ENCODE measurements at regions not wholly inside any gene's neighbourhood (a gene's known extent, or its start where the extent isn't known, plus 50 kb on each side); places are given as distances from the start of the nearest gene placed in this dataset.

GRCh38 chr2:160695402-160696086, 201.9 kb upstream of the RBMS1 start:
- no peak for DNase-seq (ENCODE audit: low spot score in 2 of 2, unreplicated experiment in 2 of 2)
- Mint-ChIP-seq H3K27me3 (ENCODE audit: low read depth) (no peaks in the 10 kb centered on the region), H3K36me3 (no peaks in the 10 kb centered on the region), H3K4me3 (no peak overlapping the region), H3K4me1 (peaks cover 21% of the 10 kb centered on the region), H3K9me3 (peaks cover 14% of the 10 kb centered on the region), H3K27ac (no peak overlapping the region)
- TF ChIP-seq CTCF (IDR thresholded peaks at IDR 0.05; ENCODE audit: unreplicated experiment), result no peak

GRCh38 chr2:160696087-160696452, 202.5 kb upstream of the RBMS1 start:
- H3K4me3 Mint-ChIP-seq, result no peak overlapping the region
- no peak for TF ChIP-seq CTCF (IDR thresholded peaks at IDR 0.05; ENCODE audit: unreplicated experiment)
- H3K9me3 Mint-ChIP-seq, result peaks cover 10% of the 10 kb centered on the region
- no peaks in the 10 kb centered on the region for H3K27me3 Mint-ChIP-seq (ENCODE audit: low read depth)
- H3K4me1 Mint-ChIP-seq, result peaks cover 25% of the 10 kb centered on the region
- H3K27ac Mint-ChIP-seq, result no peak overlapping the region
- DNase-seq (ENCODE audit: low spot score in 2 of 2, unreplicated experiment in 2 of 2), result no peak
- H3K36me3 Mint-ChIP-seq, result no peaks in the 10 kb centered on the region

- Mint-ChIP-seq H3K27ac (no peak overlapping the region), H3K4me3 (no peak overlapping the region), H3K9me3 (no peaks in the 10 kb centered on the region), H3K27me3 (ENCODE audit: low read depth) (no peaks in the 10 kb centered on the region), H3K36me3 (no peaks in the 10 kb centered on the region), H3K4me1 (peaks cover 32% of the 10 kb centered on the region)
- no peak for TF ChIP-seq CTCF (IDR thresholded peaks at IDR 0.05; ENCODE audit: unreplicated experiment)
- no peak for DNase-seq (ENCODE audit: low spot score in 2 of 2, unreplicated experiment in 2 of 2)
Measured at GRCh38 chr2:160697817-160698216, 204.2 kb upstream of the RBMS1 start.

- Mint-ChIP-seq H3K27me3 (ENCODE audit: low read depth) (no peaks in the 10 kb centered on the region), H3K4me3 (no peak overlapping the region), H3K27ac (peak overlapping the region; percentile 32), H3K36me3 (no peaks in the 10 kb centered on the region), H3K9me3 (no peaks in the 10 kb centered on the region), H3K4me1 (peaks cover 49% of the 10 kb centered on the region)
- no peak for TF ChIP-seq CTCF (IDR thresholded peaks at IDR 0.05; ENCODE audit: unreplicated experiment)
- no peak for DNase-seq (ENCODE audit: low spot score in 2 of 2, unreplicated experiment in 2 of 2)
Measured at GRCh38 chr2:160700021-160700814, 206.6 kb upstream of the RBMS1 start.

- H3K27ac Mint-ChIP-seq, result no peak overlapping the region
- DNase-seq (ENCODE audit: low spot score in 2 of 2, unreplicated experiment in 2 of 2), result no peak
- no peak for TF ChIP-seq CTCF (IDR thresholded peaks at IDR 0.05; ENCODE audit: unreplicated experiment)
- H3K4me1 Mint-ChIP-seq, result peaks cover 49% of the 10 kb centered on the region
- no peaks in the 10 kb centered on the region for H3K27me3 Mint-ChIP-seq (ENCODE audit: low read depth)
- H3K36me3 Mint-ChIP-seq, result no peaks in the 10 kb centered on the region
- H3K9me3 Mint-ChIP-seq, result peaks cover 4% of the 10 kb centered on the region
- H3K4me3 Mint-ChIP-seq, result no peak overlapping the region
Measured at GRCh38 chr2:160701822-160702221, 208.2 kb upstream of the RBMS1 start.
